HCT116 (cell line): ENCODE measurements at regions not wholly inside any gene's neighbourhood (a gene's known extent, or its start where the extent isn't known, plus 50 kb on each side); places are given as distances from the start of the nearest gene placed in this dataset.

Experiments
- CTCF ChIP-seq, 3 experiments: fragments of 200-600 bp in 1 of 3; sonication (generic) in 1 of 3; IDR thresholded peaks in 2 of 3; conservative IDR thresholded peaks in 1 of 3; 2 replicates each; pipeline ENCODE4 v1.5.1; 2012 to 2017; ENCODE audit warnings: low read depth in 2 of 3, low read length in 2 of 3, antibody characterized with exemption in 1 of 3, borderline replicate concordance in 1 of 3, control low read depth in 1 of 3, mild to moderate bottlenecking in 1 of 3, mixed read lengths in 1 of 3, mixed run types in 1 of 3, moderate library complexity in 1 of 3; ENCODE audit not compliant: insufficient read depth in 1 of 3
- EZH2 ChIP-seq: fragments of 200-600 bp; sonication (generic); IDR thresholded peaks from 2 replicates; pipeline ENCODE4 v1.6.1; 2017; ENCODE audit warnings: antibody characterized with exemption, mixed run types
- FOSL1 ChIP-seq: IDR thresholded peaks from 2 replicates; pipeline ENCODE4 v1.6.1; 2012; ENCODE audit warnings: low read depth
- JUND ChIP-seq: IDR thresholded peaks from 2 replicates; pipeline ENCODE4 v1.6.1; 2012
- POLR2A ChIP-seq: IDR thresholded peaks from 2 replicates; pipeline ENCODE4 v1.7.0; 2011; ENCODE audit warnings: borderline replicate concordance; ENCODE audit not compliant: insufficient read depth, insufficient read length; ENCODE audit errors: extremely low read depth
- POLR2AphosphoS5 ChIP-seq: IDR thresholded peaks from 2 replicates; pipeline ENCODE4 v1.6.1; 2011; ENCODE audit warnings: mild to moderate bottlenecking, low read depth, low read length, moderate library complexity
- REST ChIP-seq: IDR thresholded peaks from 2 replicates; pipeline ENCODE4 v1.6.1; 2012; ENCODE audit warnings: low read depth
- SP1 ChIP-seq: IDR thresholded peaks from 2 replicates; pipeline ENCODE4 v1.6.1; 2012; ENCODE audit warnings: low read depth
- YY1 ChIP-seq: IDR thresholded peaks from 2 replicates; pipeline ENCODE4 v1.6.1; 2011; ENCODE audit warnings: low read length, low read depth, moderate library complexity, mild to moderate bottlenecking; ENCODE audit not compliant: insufficient replicate concordance; ENCODE audit errors: extremely low read depth
- ZNF274 ChIP-seq: fragments of 200-500 bp; sonication (Bioruptor generic); IDR thresholded peaks from 2 replicates; pipeline ENCODE4 v1.6.1; 2014; ENCODE audit warnings: mild to moderate bottlenecking, low read depth, low read length, inconsistent platforms
- TF ChIP-seq, protein P1 (sequence below): IDR thresholded peaks from 2 replicates; pipeline ENCODE4 v1.6.1; 2012

DNA sequence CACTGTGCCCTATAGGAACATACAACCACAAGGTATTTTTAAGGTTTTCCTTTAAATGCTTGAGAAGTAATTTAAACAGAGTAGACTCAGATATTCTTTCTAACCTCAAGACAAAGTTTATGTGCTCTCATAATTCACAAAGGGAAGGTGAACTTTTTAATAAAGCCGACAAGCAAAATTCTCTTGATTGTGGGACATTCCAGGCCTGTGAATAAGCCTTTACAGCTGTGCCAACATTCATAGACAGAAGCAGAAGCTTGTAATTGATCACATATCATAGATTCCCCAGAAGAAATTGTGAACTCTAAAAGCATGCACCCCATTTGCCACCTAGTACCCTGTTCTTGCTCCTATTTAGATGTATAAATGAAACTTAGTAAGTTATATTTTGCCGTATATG, 1107.8 kb upstream of the SEMA6A start:
- TF ChIP-seq CTCF (IDR thresholded peaks at IDR 0.05 in 2 of 3, conservative IDR thresholded peaks at IDR 0.05 in 1 of 3; ENCODE audit: borderline replicate concordance in 1 of 3, insufficient read depth in 1 of 3, low read depth in 2 of 3, low read length in 2 of 3) (no peak), JUND (no peak), EZH2 (no peak), POLR2A (no peak), SP1 (no peak), YY1 (no peak), POLR2AphosphoS5 (no peak), REST (no peak), ZNF274 (no peak), FOSL1 (no peak)
- TF ChIP-seq, protein P1, sequence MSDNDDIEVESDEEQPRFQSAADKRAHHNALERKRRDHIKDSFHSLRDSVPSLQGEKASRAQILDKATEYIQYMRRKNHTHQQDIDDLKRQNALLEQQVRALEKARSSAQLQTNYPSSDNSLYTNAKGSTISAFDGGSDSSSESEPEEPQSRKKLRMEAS = no peak
